Neural cell (in vitro differentiated cells): ENCODE measurements at regions not wholly inside any gene's neighbourhood (a gene's known extent, or its start where the extent isn't known, plus 50 kb on each side); places are given as distances from the start of the nearest gene placed in this dataset.

ENCODE experiments used
- EP300 ChIP-seq: fragments of 450-650 bp; conservative IDR thresholded peaks from 2 replicates; pipeline ENCODE4 v1.6.1; 2014; ENCODE audit warnings: antibody characterized with exemption, mild to moderate bottlenecking, moderate library complexity; ENCODE audit not compliant: poor library complexity, severe bottlenecking
- EZH2 ChIP-seq: fragments of 200-600, 300-800 bp; shearing (Covaris generic), sonication (generic); IDR thresholded peaks from 2 replicates; pipeline ENCODE4 v1.6.1; 2014; ENCODE audit warnings: antibody characterized with exemption, low read length, borderline replicate concordance, mild to moderate bottlenecking; ENCODE audit not compliant: insufficient read depth, poor library complexity, severe bottlenecking
- POLR2AphosphoS5 ChIP-seq: IDR thresholded peaks from 2 replicates; pipeline ENCODE4 v1.6.1; 2012
- RAD21 ChIP-seq: fragments of 450-650 bp; conservative IDR thresholded peaks from 2 replicates; pipeline ENCODE4 v1.6.1; 2014; ENCODE audit warnings: antibody characterized with exemption, mild to moderate bottlenecking, moderate library complexity
- SMC3 ChIP-seq: fragments of 450-650 bp; conservative IDR thresholded peaks from 2 replicates; pipeline ENCODE4 v1.6.1; 2014; ENCODE audit warnings: antibody characterized with exemption, mild to moderate bottlenecking, moderate library complexity; ENCODE audit not compliant: poor library complexity
- TAF1 ChIP-seq: IDR thresholded peaks from 2 replicates; pipeline ENCODE4 v1.6.1; 2012; ENCODE audit warnings: low read depth
- TF ChIP-seq, protein P1 (sequence below): fragments of 450-650 bp; IDR thresholded peaks from 2 replicates; pipeline ENCODE4 v1.5.1; 2014; ENCODE audit warnings: antibody characterized with exemption, mild to moderate bottlenecking, moderate library complexity; ENCODE audit not compliant: poor library complexity, severe bottlenecking

DNA sequence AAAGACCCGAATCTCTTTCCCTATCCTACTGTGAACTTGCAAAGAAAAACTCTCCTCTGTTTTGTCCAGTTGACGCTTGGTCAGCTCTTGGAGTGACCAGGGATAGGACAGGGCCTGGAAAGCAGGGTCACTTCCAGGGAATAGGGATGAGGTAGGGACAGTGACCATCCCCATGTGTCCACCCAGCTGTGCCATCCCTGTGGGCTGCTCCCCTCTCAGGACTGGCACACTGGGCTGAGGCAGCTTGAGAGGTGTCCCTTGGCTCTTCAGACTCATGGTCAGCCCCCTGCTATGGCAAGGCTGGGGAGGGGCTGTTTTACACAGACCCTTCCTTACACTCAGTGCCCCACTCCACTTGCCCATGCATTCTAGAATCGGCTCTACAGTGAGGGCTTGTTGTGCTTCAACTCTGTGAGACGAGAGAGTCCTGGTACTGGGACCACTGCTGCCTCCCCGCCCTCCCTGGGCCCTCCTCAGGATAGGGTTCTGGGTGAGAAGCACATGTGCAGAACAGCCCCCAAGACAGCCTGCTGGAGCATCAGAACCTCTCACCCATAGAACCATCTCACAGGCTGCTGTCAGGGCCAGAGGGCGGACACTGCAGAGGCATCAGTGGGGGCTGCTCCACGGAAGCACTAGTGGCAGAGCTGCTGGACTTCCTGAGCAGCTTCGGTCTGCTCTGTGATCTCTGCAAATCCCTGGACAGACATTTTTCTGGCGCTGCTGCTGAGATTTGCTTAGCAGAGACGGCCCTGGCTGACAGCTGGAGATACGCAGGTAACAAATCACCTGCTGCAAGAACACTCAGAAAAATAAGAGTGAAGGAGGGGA is 202.8 kb upstream of the CXCL12 start:
- TF ChIP-seq EP300: no peak
- TF ChIP-seq POLR2AphosphoS5: no peak
- TF ChIP-seq, protein P1, sequence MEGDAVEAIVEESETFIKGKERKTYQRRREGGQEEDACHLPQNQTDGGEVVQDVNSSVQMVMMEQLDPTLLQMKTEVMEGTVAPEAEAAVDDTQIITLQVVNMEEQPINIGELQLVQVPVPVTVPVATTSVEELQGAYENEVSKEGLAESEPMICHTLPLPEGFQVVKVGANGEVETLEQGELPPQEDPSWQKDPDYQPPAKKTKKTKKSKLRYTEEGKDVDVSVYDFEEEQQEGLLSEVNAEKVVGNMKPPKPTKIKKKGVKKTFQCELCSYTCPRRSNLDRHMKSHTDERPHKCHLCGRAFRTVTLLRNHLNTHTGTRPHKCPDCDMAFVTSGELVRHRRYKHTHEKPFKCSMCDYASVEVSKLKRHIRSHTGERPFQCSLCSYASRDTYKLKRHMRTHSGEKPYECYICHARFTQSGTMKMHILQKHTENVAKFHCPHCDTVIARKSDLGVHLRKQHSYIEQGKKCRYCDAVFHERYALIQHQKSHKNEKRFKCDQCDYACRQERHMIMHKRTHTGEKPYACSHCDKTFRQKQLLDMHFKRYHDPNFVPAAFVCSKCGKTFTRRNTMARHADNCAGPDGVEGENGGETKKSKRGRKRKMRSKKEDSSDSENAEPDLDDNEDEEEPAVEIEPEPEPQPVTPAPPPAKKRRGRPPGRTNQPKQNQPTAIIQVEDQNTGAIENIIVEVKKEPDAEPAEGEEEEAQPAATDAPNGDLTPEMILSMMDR: no peak
- no peak for TF ChIP-seq EZH2
- TF ChIP-seq RAD21: no peak
- TF ChIP-seq TAF1: no peak
- no peak for TF ChIP-seq SMC3
